HCT116 (cell line): ENCODE measurements at regions not wholly inside any gene's neighbourhood (a gene's known extent, or its start where the extent isn't known, plus 50 kb on each side); places are given as distances from the start of the nearest gene placed in this dataset.

ENCODE experiments used
- POLR2A ChIP-seq: IDR thresholded peaks from 2 replicates; pipeline ENCODE4 v1.7.0; 2011; ENCODE audit warnings: borderline replicate concordance; ENCODE audit not compliant: insufficient read depth, insufficient read length; ENCODE audit errors: extremely low read depth
- TF ChIP-seq, protein P1 (sequence below), 3 experiments: fragments of 200-600 bp in 1 of 3; sonication (generic) in 1 of 3; IDR thresholded peaks in 2 of 3; conservative IDR thresholded peaks in 1 of 3; 2 replicates each; pipeline ENCODE4 v1.5.1; 2012 to 2017; ENCODE audit warnings: low read depth in 2 of 3, low read length in 2 of 3, antibody characterized with exemption in 1 of 3, borderline replicate concordance in 1 of 3, control low read depth in 1 of 3, mild to moderate bottlenecking in 1 of 3, mixed read lengths in 1 of 3, mixed run types in 1 of 3, moderate library complexity in 1 of 3; ENCODE audit not compliant: insufficient read depth in 1 of 3

- TF ChIP-seq, protein P1, sequence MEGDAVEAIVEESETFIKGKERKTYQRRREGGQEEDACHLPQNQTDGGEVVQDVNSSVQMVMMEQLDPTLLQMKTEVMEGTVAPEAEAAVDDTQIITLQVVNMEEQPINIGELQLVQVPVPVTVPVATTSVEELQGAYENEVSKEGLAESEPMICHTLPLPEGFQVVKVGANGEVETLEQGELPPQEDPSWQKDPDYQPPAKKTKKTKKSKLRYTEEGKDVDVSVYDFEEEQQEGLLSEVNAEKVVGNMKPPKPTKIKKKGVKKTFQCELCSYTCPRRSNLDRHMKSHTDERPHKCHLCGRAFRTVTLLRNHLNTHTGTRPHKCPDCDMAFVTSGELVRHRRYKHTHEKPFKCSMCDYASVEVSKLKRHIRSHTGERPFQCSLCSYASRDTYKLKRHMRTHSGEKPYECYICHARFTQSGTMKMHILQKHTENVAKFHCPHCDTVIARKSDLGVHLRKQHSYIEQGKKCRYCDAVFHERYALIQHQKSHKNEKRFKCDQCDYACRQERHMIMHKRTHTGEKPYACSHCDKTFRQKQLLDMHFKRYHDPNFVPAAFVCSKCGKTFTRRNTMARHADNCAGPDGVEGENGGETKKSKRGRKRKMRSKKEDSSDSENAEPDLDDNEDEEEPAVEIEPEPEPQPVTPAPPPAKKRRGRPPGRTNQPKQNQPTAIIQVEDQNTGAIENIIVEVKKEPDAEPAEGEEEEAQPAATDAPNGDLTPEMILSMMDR (IDR thresholded peaks at IDR 0.05 in 2 of 3, conservative IDR thresholded peaks at IDR 0.05 in 1 of 3; ENCODE audit: borderline replicate concordance in 1 of 3, insufficient read depth in 1 of 3, low read depth in 2 of 3, low read length in 2 of 3) = no peak
- TF ChIP-seq POLR2A = no peak
Measured at GRCh38 chr6:3585320-3585935, 128.6 kb upstream of the SLC22A23 start.
